ENCODE measurements at regions not wholly inside any gene's neighbourhood (a gene's known extent, or its start where the extent isn't known, plus 50 kb on each side); places are given as distances from the start of the nearest gene placed in this dataset.

GRCh38 chr6:158913580-158913979 lies 86.4 kb downstream of the RSPH3 start:
- Histone ChIP-seq H3K36me3 (ENCODE audit: control insufficient read depth, insufficient read depth, low read length) (no peaks in the 10 kb centered on the region), H3K27ac (ENCODE audit: low read length) (no peak overlapping the region), H3K4me1 (ENCODE audit: control insufficient read depth, insufficient read depth, low read length) (peaks cover 54% of the 10 kb centered on the region), H3K9me3 (ENCODE audit: control insufficient read depth, insufficient read depth, low read length) (no peaks in the 10 kb centered on the region), H3K4me3 (ENCODE audit: low read length) (no peak overlapping the region), H3K27me3 (ENCODE audit: control insufficient read depth, insufficient read depth, low read length) (no peaks in the 10 kb centered on the region)
- 94% methylated on average over 8 of the region's 9 CpGs for WGBS (ENCODE audit: insufficient coverage)
- Mint-ChIP-seq H3K4me3 (peak overlapping the region; percentile 28), H3K9me3 (no peaks in the 10 kb centered on the region), H3K27me3 (ENCODE audit: low read depth in 2 of 2) (no peaks in the 10 kb centered on the region), H3K36me3 (no peaks in the 10 kb centered on the region), H3K27ac (peak overlapping the region in 1 of 2 donors; percentile 29), H3K4me1 (peaks cover 44 to 62% of the 10 kb centered on the region in 2 donors)
- DNase-seq (no peak), ATAC-seq (no peak)
- intact Hi-C loops (cut with micrococcal nuclease), result loop anchor here (5.0 kb wide), 2 partner anchors 41 to 96 kb away; partner anchors contain the start of gene EZR
- no peak for TF ChIP-seq CTCF (IDR thresholded peaks at IDR 0.05)

DNA sequence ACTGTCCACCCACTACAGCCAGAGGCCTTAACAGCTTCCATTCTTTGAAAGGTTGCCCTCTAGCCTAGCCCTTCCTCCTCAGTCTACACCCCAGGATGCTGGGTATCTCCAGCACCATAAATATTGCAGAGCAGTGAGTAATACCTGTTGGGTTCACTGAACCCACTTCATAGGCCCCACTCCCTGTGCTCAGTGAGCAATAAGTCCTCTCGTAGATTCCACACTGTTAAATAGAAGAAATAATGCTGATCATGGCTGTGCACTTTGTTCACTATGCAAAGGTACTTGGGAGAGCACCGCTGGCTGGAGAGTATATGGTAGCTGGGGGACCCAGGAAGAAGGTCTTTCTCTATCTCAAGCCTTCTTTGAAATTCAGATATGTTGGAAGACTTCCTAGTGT lies 87.3 kb downstream of the RSPH3 start:
- H3K27me3 Mint-ChIP-seq (ENCODE audit: low read depth in 2 of 2), result no peaks in the 10 kb centered on the region
- H3K4me3 Mint-ChIP-seq, result peak overlapping the region; percentile 9

DNA sequence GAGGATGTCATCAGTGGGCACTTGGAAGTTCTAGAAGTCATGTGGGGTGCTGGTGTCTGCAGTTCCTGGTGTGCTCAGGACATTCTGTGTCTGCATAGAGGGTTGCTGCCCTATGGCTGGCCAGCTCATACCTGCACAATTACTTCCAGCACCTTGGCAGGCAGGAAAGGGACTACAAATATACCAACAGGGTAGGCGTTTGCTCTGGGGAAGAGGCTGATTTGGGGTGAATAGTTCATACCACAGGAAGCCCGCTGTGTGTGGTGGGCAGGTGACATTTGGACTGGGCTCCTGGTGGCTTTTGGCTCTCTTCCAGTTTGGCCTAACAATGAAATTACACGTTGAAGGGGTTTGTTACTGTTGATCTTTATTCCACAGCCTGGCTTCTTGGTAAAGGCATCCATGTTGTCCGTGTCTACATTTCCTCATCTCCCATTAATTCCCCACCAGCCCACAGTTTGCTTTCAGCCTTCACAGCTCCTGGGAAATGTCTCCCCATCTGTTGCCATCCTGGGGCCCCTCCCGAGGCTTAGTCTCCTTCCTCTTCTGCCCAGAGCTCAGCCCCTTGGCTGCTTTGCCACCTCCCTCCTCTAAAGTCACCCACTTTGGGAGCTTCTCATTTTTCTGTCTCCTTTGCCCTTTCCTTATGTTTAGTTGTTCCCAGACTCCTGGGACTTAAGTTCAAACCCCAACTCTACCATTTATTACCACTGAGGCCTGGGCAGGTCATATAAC lies 88.1 kb downstream of the RSPH3 start:
- ATAC-seq (peak; percentile 50 to 67 (median 65)), DNase-seq (peak; percentile 23 to 54)
- no peaks in the 10 kb centered on the region for H3K9me3 Mint-ChIP-seq
- peaks cover 0 to 3% of the 10 kb centered on the region in 2 donors for H3K27me3 Mint-ChIP-seq (ENCODE audit: low read depth in 2 of 2)
- H3K4me3 Mint-ChIP-seq, result peak overlapping the region; percentile 62
- H3K4me1 ChIP-seq (ENCODE audit: control insufficient read depth, insufficient read depth, low read length), result peaks cover 43% of the 10 kb centered on the region
- intact Hi-C loops (cut with micrococcal nuclease), result loop anchor here (5.0 kb wide), 2 partner anchors 40 to 95 kb away; partner anchors contain the start of gene EZR
- peaks cover 32 to 50% of the 10 kb centered on the region in 2 donors for H3K4me1 Mint-ChIP-seq
- WGBS (ENCODE audit: insufficient coverage), result 13% methylated on average over 5 of the region's 5 CpGs
- no peaks in the 10 kb centered on the region for H3K27me3 ChIP-seq (ENCODE audit: control insufficient read depth, insufficient read depth, low read length)
- H3K27ac Mint-ChIP-seq, result peak overlapping the region; percentile 34 to 69
- no peak for TF ChIP-seq CTCF (IDR thresholded peaks at IDR 0.05)
- H3K4me3 ChIP-seq (ENCODE audit: low read length), result no peak overlapping the region
- H3K27ac ChIP-seq (ENCODE audit: low read length), result peak overlapping the region; percentile 55
- H3K36me3 Mint-ChIP-seq, result no peaks in the 10 kb centered on the region
- no peaks in the 10 kb centered on the region for H3K36me3 ChIP-seq (ENCODE audit: control insufficient read depth, insufficient read depth, low read length)
- H3K9me3 ChIP-seq (ENCODE audit: control insufficient read depth, insufficient read depth, low read length), result no peaks in the 10 kb centered on the region

More for the DNA sequence above, 87.3 kb downstream of the RSPH3 start:
- Histone ChIP-seq H3K27ac (ENCODE audit: low read length) (peak overlapping the region; percentile 55), H3K4me3 (ENCODE audit: low read length) (no peak overlapping the region), H3K27me3 (ENCODE audit: control insufficient read depth, insufficient read depth, low read length) (no peaks in the 10 kb centered on the region), H3K9me3 (ENCODE audit: control insufficient read depth, insufficient read depth, low read length) (no peaks in the 10 kb centered on the region), H3K4me1 (ENCODE audit: control insufficient read depth, insufficient read depth, low read length) (peaks cover 49% of the 10 kb centered on the region), H3K36me3 (ENCODE audit: control insufficient read depth, insufficient read depth, low read length) (no peaks in the 10 kb centered on the region)
- 90% methylated on average over 2 of the region's 2 CpGs for WGBS (ENCODE audit: insufficient coverage)
- H3K4me1 Mint-ChIP-seq, result peaks cover 38 to 57% of the 10 kb centered on the region in 2 donors
- H3K9me3 Mint-ChIP-seq, result no peaks in the 10 kb centered on the region
- DNase-seq (no peak), ATAC-seq (no peak)
- H3K36me3 Mint-ChIP-seq, result no peaks in the 10 kb centered on the region
- TF ChIP-seq CTCF (IDR thresholded peaks at IDR 0.05), result no peak
- H3K27ac Mint-ChIP-seq, result peak overlapping the region; percentile 34 to 69
- intact Hi-C loops (cut with micrococcal nuclease), result loop anchor here (5.0 kb wide), 2 partner anchors 40 to 95 kb away; partner anchors contain the start of gene EZR
